ENCODE measurements at regions not wholly inside any gene's neighbourhood (a gene's known extent, or its start where the extent isn't known, plus 50 kb on each side); places are given as distances from the start of the nearest gene placed in this dataset.

DNA sequence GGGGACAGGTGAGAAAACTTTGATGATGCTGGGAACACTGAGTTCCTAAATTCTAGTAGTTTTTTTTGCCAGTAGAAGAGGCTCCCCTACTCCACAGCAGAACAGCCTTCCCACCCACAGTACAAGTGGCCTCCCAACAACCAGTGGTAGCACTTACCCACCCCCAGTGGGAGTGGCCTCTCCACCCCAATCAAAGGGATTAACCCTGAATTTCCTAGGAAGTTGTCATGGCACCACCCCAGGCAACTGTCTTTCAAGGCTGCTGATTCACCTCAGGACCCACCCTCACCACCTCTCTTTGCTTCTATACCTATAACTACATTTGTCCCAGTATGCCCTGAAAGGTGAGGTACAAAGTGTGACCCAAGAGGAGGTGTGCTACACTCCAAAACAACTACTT, 81.4 kb upstream of the PRDX6 start:
- Mint-ChIP-seq H3K27ac (ENCODE audit: unreplicated experiment) (no peak overlapping the region), H3K4me1 (ENCODE audit: low read depth, unreplicated experiment) (peaks cover 3% of the 10 kb centered on the region), H3K9me3 (ENCODE audit: unreplicated experiment) (peaks cover 2% of the 10 kb centered on the region), H3K4me3 (ENCODE audit: unreplicated experiment) (no peak overlapping the region), H3K36me3 (ENCODE audit: unreplicated experiment) (no peaks in the 10 kb centered on the region), H3K27me3 (ENCODE audit: unreplicated experiment) (no peaks in the 10 kb centered on the region)
- no peak for DNase-seq
- TF ChIP-seq, protein P1, sequence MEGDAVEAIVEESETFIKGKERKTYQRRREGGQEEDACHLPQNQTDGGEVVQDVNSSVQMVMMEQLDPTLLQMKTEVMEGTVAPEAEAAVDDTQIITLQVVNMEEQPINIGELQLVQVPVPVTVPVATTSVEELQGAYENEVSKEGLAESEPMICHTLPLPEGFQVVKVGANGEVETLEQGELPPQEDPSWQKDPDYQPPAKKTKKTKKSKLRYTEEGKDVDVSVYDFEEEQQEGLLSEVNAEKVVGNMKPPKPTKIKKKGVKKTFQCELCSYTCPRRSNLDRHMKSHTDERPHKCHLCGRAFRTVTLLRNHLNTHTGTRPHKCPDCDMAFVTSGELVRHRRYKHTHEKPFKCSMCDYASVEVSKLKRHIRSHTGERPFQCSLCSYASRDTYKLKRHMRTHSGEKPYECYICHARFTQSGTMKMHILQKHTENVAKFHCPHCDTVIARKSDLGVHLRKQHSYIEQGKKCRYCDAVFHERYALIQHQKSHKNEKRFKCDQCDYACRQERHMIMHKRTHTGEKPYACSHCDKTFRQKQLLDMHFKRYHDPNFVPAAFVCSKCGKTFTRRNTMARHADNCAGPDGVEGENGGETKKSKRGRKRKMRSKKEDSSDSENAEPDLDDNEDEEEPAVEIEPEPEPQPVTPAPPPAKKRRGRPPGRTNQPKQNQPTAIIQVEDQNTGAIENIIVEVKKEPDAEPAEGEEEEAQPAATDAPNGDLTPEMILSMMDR (IDR thresholded peaks at IDR 0.05; ENCODE audit: partially characterized antibody, unreplicated experiment) = no peak

DNA sequence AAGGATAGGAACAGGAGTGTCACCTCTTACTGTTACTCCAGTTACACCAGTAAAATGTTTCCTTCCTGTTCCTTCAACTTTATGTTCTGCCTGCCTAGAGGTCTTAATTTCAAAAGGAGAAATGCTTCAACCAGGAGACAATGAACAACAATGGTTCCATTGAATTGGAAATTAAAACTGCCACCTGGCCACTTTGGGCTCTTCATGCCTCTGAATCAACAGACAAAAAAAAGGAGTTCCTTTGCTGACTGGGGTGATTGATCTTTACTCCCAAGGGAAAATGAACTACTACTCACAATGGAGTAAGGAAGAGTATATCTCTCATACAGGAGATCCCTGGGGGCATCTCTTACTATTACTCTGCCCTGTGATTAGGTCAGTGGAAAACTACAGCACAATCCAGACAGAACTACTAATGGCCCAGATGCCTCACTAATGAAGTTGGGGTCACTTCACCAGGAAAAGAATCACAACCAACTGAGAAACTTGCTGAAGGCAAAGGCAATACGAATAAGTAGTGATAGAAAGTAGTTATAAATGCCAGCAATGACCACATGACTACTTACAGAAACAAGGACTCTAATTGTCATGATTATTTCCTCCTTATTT, 76.6 kb upstream of the PRDX6 start:
- H3K27ac Mint-ChIP-seq (ENCODE audit: unreplicated experiment) = no peak overlapping the region
- TF ChIP-seq, protein P1 (IDR thresholded peaks at IDR 0.05; ENCODE audit: partially characterized antibody, unreplicated experiment) = no peak
- no peak overlapping the region for H3K4me3 Mint-ChIP-seq (ENCODE audit: unreplicated experiment)
- peaks cover 3% of the 10 kb centered on the region for H3K4me1 Mint-ChIP-seq (ENCODE audit: low read depth, unreplicated experiment)
- peaks cover 2% of the 10 kb centered on the region for H3K9me3 Mint-ChIP-seq (ENCODE audit: unreplicated experiment)
- no peaks in the 10 kb centered on the region for H3K27me3 Mint-ChIP-seq (ENCODE audit: unreplicated experiment)
- H3K36me3 Mint-ChIP-seq (ENCODE audit: unreplicated experiment) = no peaks in the 10 kb centered on the region
- DNase-seq = no peak

DNA sequence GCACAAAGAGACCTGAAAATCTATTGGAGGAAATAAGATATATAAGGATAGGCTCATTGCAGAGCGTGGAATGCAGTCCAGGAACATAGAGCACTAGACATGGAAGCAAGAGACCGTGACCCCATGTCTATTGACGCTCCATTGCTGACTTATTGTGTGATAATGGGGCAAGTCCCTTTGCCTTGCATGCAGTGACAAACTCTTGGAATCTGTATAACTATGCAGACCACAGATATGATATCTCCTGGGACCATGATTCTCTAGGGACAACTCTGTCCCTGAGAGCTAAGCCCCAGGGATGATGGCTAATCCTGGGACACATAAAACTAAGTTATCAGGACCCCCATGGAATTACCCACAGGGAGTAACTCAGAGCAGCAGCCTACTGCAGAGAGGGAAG, 73.1 kb upstream of the PRDX6 start:
- no peak overlapping the region for H3K4me3 Mint-ChIP-seq (ENCODE audit: unreplicated experiment)
- TF ChIP-seq, protein P1 (IDR thresholded peaks at IDR 0.05; ENCODE audit: partially characterized antibody, unreplicated experiment) = no peak

DNA sequence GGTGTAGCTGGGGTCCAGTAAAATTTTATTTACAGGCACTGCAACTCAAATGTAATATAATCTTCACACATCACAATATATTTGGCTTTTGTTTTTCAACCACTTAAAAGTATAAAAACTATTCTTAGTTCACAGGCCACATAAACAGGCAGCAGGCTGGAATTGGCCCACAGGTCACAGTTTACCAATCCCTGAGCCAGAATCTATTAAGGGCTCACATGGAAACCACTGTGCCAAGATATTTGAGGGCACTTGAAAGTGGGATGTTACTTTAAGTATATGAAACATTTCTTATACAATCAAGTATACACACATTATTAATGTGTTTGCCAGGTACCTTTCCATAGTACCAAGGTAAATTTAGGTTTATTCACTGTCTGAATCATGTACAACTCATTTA, 71.9 kb upstream of the PRDX6 start:
- H3K9me3 Mint-ChIP-seq (ENCODE audit: unreplicated experiment) = no peaks in the 10 kb centered on the region
- peaks cover 3% of the 10 kb centered on the region for H3K4me1 Mint-ChIP-seq (ENCODE audit: low read depth, unreplicated experiment)
- no peaks in the 10 kb centered on the region for H3K36me3 Mint-ChIP-seq (ENCODE audit: unreplicated experiment)
- TF ChIP-seq, protein P1 (IDR thresholded peaks at IDR 0.05; ENCODE audit: partially characterized antibody, unreplicated experiment) = no peak
- H3K27ac Mint-ChIP-seq (ENCODE audit: unreplicated experiment) = no peak overlapping the region
- H3K27me3 Mint-ChIP-seq (ENCODE audit: unreplicated experiment) = no peaks in the 10 kb centered on the region
- no peak for DNase-seq
- no peak overlapping the region for H3K4me3 Mint-ChIP-seq (ENCODE audit: unreplicated experiment)

More for the DNA sequence above, 73.1 kb upstream of the PRDX6 start:
- H3K4me1 Mint-ChIP-seq (ENCODE audit: low read depth, unreplicated experiment) = peaks cover 3% of the 10 kb centered on the region
- no peak for DNase-seq
- no peaks in the 10 kb centered on the region for H3K27me3 Mint-ChIP-seq (ENCODE audit: unreplicated experiment)
- no peaks in the 10 kb centered on the region for H3K36me3 Mint-ChIP-seq (ENCODE audit: unreplicated experiment)
- H3K9me3 Mint-ChIP-seq (ENCODE audit: unreplicated experiment) = no peaks in the 10 kb centered on the region
- no peak overlapping the region for H3K27ac Mint-ChIP-seq (ENCODE audit: unreplicated experiment)

DNA sequence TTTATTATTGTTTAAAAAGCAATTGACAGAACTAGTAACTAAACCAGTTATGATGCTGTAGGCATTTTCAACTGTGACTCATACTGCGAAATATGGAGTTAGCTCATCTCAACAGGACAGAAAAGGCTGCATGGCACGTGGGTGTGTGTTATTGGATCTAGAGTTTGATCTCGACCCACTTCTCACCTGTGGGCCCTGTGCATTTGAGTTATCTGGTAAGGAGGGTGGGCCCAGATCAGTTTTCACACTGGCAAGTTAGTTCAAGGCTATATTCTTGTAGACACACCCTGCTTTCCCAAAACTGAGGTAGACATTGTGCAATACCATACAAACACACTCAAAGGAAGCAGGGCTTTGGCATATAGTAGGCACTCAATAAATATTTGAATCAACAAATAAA, 71.3 kb upstream of the PRDX6 start:
- H3K27me3 Mint-ChIP-seq (ENCODE audit: unreplicated experiment) = no peaks in the 10 kb centered on the region

More for the DNA sequence above, 71.3 kb upstream of the PRDX6 start:
- Mint-ChIP-seq H3K4me3 (ENCODE audit: unreplicated experiment) (no peak overlapping the region), H3K36me3 (ENCODE audit: unreplicated experiment) (no peaks in the 10 kb centered on the region), H3K27ac (ENCODE audit: unreplicated experiment) (no peak overlapping the region), H3K4me1 (ENCODE audit: low read depth, unreplicated experiment) (no peaks in the 10 kb centered on the region), H3K9me3 (ENCODE audit: unreplicated experiment) (no peaks in the 10 kb centered on the region)
- TF ChIP-seq, protein P1 (IDR thresholded peaks at IDR 0.05; ENCODE audit: partially characterized antibody, unreplicated experiment) = no peak
- no peak for DNase-seq
